ENCODE measurements at regions not wholly inside any gene's neighbourhood (a gene's known extent, or its start where the extent isn't known, plus 50 kb on each side); places are given as distances from the start of the nearest gene placed in this dataset.
"Not testable (repeated sequence)": the region's sequence is repeated elsewhere in the genome, so short reads cannot be mapped to it uniquely, and the experiment has no call there.

- DNase-seq (ENCODE audit: low spot score), result no peak
These were observed 121.4 kb upstream of the CHST15 start for GRCh38 chr10:124214610-124215375.

- no peak for DNase-seq (ENCODE audit: low spot score)
These were observed 120.6 kb upstream of the CHST15 start for GRCh38 chr10:124213899-124214510.

- no peak for DNase-seq (ENCODE audit: low spot score)
These were observed 120.1 kb upstream of the CHST15 start for GRCh38 chr10:124213471-124213870.

- DNase-seq (ENCODE audit: low spot score), result no peak
These were observed 119.3 kb upstream of the CHST15 start for GRCh38 chr10:124212702-124213101.

GRCh38 chr10:124211921-124212320 lies 118.5 kb upstream of the CHST15 start:
- DNase-seq (ENCODE audit: low spot score), result no peak

GRCh38 chr10:124210263-124210662 lies 116.9 kb upstream of the CHST15 start:
- no peak for DNase-seq (ENCODE audit: low spot score)

- DNase-seq (ENCODE audit: low spot score), result no peak
These were observed 114.0 kb upstream of the CHST15 start for GRCh38 chr10:124207391-124207790.

- no peak for DNase-seq (ENCODE audit: low spot score)
These were observed 113.2 kb upstream of the CHST15 start for GRCh38 chr10:124206616-124207015.

- DNase-seq (ENCODE audit: low spot score), result no peak
These were observed 112.0 kb upstream of the CHST15 start for GRCh38 chr10:124205432-124205831.

- DNase-seq (ENCODE audit: low spot score), result no peak
These were observed 111.3 kb upstream of the CHST15 start for GRCh38 chr10:124204726-124205125.

- no peak for DNase-seq (ENCODE audit: low spot score)
These were observed 106.6 kb upstream of the CHST15 start for GRCh38 chr10:124200011-124200410.

GRCh38 chr10:124198871-124199270 lies 105.5 kb upstream of the CHST15 start:
- no peak for DNase-seq (ENCODE audit: low spot score)

- no peak for DNase-seq (ENCODE audit: low spot score)
These were observed 104.7 kb upstream of the CHST15 start for GRCh38 chr10:124198125-124198501.

- DNase-seq (ENCODE audit: low spot score), result no peak
These were observed 104.2 kb upstream of the CHST15 start for GRCh38 chr10:124197371-124198124.

- DNase-seq (ENCODE audit: low spot score), result no peak
These were observed 103.3 kb upstream of the CHST15 start for GRCh38 chr10:124196659-124197058.

GRCh38 chr10:124194199-124194824 lies 100.9 kb upstream of the CHST15 start:
- DNase-seq (ENCODE audit: low spot score), result no peak

GRCh38 chr10:124193309-124193696 lies 99.9 kb upstream of the CHST15 start:
- no peak for DNase-seq (ENCODE audit: low spot score)

- not testable (repeated sequence) for DNase-seq (ENCODE audit: low spot score)
These were observed 99.4 kb upstream of the CHST15 start for GRCh38 chr10:124192664-124193308.

GRCh38 chr10:124190476-124190875 lies 97.1 kb upstream of the CHST15 start:
- DNase-seq (ENCODE audit: low spot score), result not testable (repeated sequence)

- DNase-seq (ENCODE audit: low spot score), result no peak
These were observed 93.6 kb upstream of the CHST15 start for GRCh38 chr10:124186956-124187355.

- no peak for DNase-seq (ENCODE audit: low spot score)
These were observed 91.7 kb upstream of the CHST15 start for GRCh38 chr10:124185084-124185483.

All from SK-N-DZ (cell line).